Esophagus muscularis mucosa (tissue), 4 donors: ENCODE measurements at regions not wholly inside any gene's neighbourhood (a gene's known extent, or its start where the extent isn't known, plus 50 kb on each side); places are given as distances from the start of the nearest gene placed in this dataset.

Experiments used
- DNase-seq: peaks from one replicate; pipeline ENCODE4 v3.0.0-alpha.2; 2017; ENCODE audit errors: extremely low spot score
- H3K27ac ChIP-seq, 4 donors: fragments of 200-600 bp; sonication (generic); replicated peaks in 1 of 4; 1 replicate in 3 of 4; 2 replicates in 1 of 4; pipeline ENCODE4 v1.5.1; 2016 to 2019; ENCODE audit warnings: mild to moderate bottlenecking in 1 of 4
- H3K27me3 ChIP-seq, 4 donors: fragments of 200-600 bp; sonication (generic); one replicate each; pipeline versions ENCODE4 v1.5.1 to v1.6.0; 2016 to 2019
- H3K36me3 ChIP-seq, 4 donors: fragments of 200-600 bp; sonication (generic); one replicate each; pipeline ENCODE4 v1.5.1; 2016 to 2019
- H3K4me1 ChIP-seq, 4 donors: fragments of 200-600 bp; sonication (generic); one replicate each; pipeline ENCODE4 v1.5.1; 2016 to 2019
- H3K4me3 ChIP-seq, 4 donors: fragments of 200-600 bp; sonication (generic); 1 replicate in 2 of 4; 2 replicates in 2 of 4; pipeline ENCODE4 v1.5.1; 2016 to 2019; ENCODE audit warnings: mild to moderate bottlenecking in 4 of 4, moderate library complexity in 1 of 4
- H3K9me3 ChIP-seq, 4 donors: fragments of 200-600 bp; sonication (generic); 1 replicate in 3 of 4; 2 replicates in 1 of 4; pipeline ENCODE4 v1.5.1; 2016 to 2019
- EP300 ChIP-seq: sonication (generic); formaldehyde crosslinking; IDR thresholded peaks from one replicate; pipeline ENCODE4 v1.6.1; 2017; ENCODE audit warnings: antibody characterized with exemption
- POLR2A ChIP-seq: fragments of 450-650 bp; IDR thresholded peaks from one replicate; pipeline ENCODE4 v1.6.1; 2017; ENCODE audit warnings: antibody characterized with exemption, moderate library complexity, mild to moderate bottlenecking, low read depth
- POLR2AphosphoS5 ChIP-seq, 2 donors: sonication (generic); formaldehyde crosslinking; IDR thresholded peaks; one replicate each; pipeline ENCODE4 v1.6.1; 2017; ENCODE audit warnings: antibody characterized with exemption in 2 of 2
- WGBS: methylation state at CpG from one replicate; pipeline ENCODE4 v1.1.5; 2018; 5-methylcytosine and 5-hydroxymethylcytosine counted together
- intact Hi-C: fragments of 100-400 bp; cut with DNase I; formaldehyde crosslinking; loops from one replicate; pipeline ENCODE4 v1.15.1; 2023
- TF ChIP-seq, protein P1 (sequence below), 3 experiments: fragments of 200-600 bp in 2 of 3; fragments of 450-650 bp in 1 of 3; sonication (generic) in 2 of 3; IDR thresholded peaks; one replicate each; pipeline ENCODE4 v1.5.1; 2017 to 2019; ENCODE audit warnings: antibody characterized with exemption in 3 of 3, mild to moderate bottlenecking in 2 of 3, moderate library complexity in 1 of 3

GRCh38 chr5:167701051-167701450 lies 590.4 kb upstream of the WWC1 start:
- WGBS = 89% methylated on average over 1 of the region's 1 CpG
- Histone ChIP-seq H3K4me3 (no peak overlapping the region), H3K27ac (no peak overlapping the region), H3K4me1 (no peaks in the 10 kb centered on the region), H3K27me3 (no peaks in the 10 kb centered on the region), H3K9me3 (no peaks in the 10 kb centered on the region), H3K36me3 (no peaks in the 10 kb centered on the region)
- intact Hi-C loops = no loop called here
- DNase-seq = no peak
- TF ChIP-seq EP300 = no peak
- TF ChIP-seq, protein P1, sequence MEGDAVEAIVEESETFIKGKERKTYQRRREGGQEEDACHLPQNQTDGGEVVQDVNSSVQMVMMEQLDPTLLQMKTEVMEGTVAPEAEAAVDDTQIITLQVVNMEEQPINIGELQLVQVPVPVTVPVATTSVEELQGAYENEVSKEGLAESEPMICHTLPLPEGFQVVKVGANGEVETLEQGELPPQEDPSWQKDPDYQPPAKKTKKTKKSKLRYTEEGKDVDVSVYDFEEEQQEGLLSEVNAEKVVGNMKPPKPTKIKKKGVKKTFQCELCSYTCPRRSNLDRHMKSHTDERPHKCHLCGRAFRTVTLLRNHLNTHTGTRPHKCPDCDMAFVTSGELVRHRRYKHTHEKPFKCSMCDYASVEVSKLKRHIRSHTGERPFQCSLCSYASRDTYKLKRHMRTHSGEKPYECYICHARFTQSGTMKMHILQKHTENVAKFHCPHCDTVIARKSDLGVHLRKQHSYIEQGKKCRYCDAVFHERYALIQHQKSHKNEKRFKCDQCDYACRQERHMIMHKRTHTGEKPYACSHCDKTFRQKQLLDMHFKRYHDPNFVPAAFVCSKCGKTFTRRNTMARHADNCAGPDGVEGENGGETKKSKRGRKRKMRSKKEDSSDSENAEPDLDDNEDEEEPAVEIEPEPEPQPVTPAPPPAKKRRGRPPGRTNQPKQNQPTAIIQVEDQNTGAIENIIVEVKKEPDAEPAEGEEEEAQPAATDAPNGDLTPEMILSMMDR (IDR thresholded peaks at IDR 0.05) = no peak
- no peak for TF ChIP-seq POLR2A
- TF ChIP-seq POLR2AphosphoS5 (IDR thresholded peaks at IDR 0.05) = no peak

DNA sequence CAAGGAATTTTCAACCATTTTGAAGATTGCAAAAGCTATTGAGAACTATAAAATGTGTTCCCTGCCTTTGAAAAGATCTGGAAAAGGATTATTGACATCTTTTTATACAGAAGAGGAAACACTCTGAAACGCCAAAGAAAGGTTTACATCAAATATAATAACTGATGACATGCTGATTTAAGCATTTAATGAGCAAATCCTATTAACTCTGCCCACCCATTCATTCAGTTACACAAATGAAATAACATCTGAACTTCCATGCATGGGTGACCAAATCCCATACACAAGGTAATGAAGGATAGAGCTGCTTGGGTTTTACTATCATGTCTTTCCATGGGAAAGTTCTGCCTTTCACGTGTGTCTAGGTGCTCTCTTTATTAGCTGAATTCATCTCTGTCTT lies 589.4 kb upstream of the WWC1 start:
- H3K9me3 ChIP-seq = no peaks in the 10 kb centered on the region
- TF ChIP-seq POLR2A = no peak
- no peak for TF ChIP-seq POLR2AphosphoS5 (IDR thresholded peaks at IDR 0.05)
- TF ChIP-seq, protein P1 (IDR thresholded peaks at IDR 0.05) = no peak
- no peak for TF ChIP-seq EP300
- intact Hi-C loops = no loop called here
- no peak overlapping the region for H3K4me3 ChIP-seq
- 68% methylated on average over 2 of the region's 2 CpGs for WGBS
- no peaks in the 10 kb centered on the region for H3K27me3 ChIP-seq
- no peaks in the 10 kb centered on the region for H3K4me1 ChIP-seq
- H3K27ac ChIP-seq = no peak overlapping the region
- DNase-seq = no peak
- H3K36me3 ChIP-seq = no peaks in the 10 kb centered on the region

DNA sequence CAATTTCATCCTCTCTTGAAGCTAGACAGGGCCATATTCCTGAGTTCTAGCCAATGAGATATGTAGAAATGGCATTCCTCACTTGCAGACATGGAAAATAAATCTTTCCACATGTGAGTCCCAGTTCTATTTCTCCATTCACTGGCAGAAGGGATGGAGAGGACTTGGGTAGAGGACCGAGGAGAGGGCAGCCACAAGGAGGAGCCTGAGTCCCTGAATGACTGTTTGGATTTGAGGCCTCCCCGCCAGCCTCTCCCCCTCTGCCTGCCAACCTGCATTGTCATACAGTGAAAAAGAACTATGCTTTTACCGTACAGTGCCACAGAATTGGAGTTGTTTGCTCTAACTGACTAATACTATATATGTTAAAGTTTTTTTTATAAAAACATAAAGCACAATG lies 583.0 kb upstream of the WWC1 start:
- Histone ChIP-seq H3K4me3 (no peak overlapping the region), H3K27me3 (no peaks in the 10 kb centered on the region), H3K4me1 (no peaks in the 10 kb centered on the region), H3K27ac (no peak overlapping the region), H3K36me3 (no peaks in the 10 kb centered on the region), H3K9me3 (no peaks in the 10 kb centered on the region)
- 84% methylated on average over 3 of the region's 3 CpGs for WGBS
- no peak for DNase-seq
- TF ChIP-seq POLR2A = no peak
- TF ChIP-seq, protein P1 (IDR thresholded peaks at IDR 0.05) = no peak
- TF ChIP-seq POLR2AphosphoS5 (IDR thresholded peaks at IDR 0.05) = no peak
- TF ChIP-seq EP300 = no peak
- intact Hi-C loops = no loop called here

- H3K36me3 ChIP-seq = no peaks in the 10 kb centered on the region
- TF ChIP-seq, protein P1 (IDR thresholded peaks at IDR 0.05) = no peak
- TF ChIP-seq POLR2A (no peak), EP300 (no peak), POLR2AphosphoS5 (IDR thresholded peaks at IDR 0.05) (no peak)
- no peaks in the 10 kb centered on the region for H3K4me1 ChIP-seq
- DNase-seq = no peak
- WGBS = 88% methylated on average over 4 of the region's 4 CpGs
- H3K27me3 ChIP-seq = no peaks in the 10 kb centered on the region
- no peaks in the 10 kb centered on the region for H3K9me3 ChIP-seq
- no peak overlapping the region for H3K27ac ChIP-seq
- H3K4me3 ChIP-seq = no peak overlapping the region
- intact Hi-C loops = no loop called here
These were observed 581.8 kb upstream of the WWC1 start for GRCh38 chr5:167709625-167710024.

DNA sequence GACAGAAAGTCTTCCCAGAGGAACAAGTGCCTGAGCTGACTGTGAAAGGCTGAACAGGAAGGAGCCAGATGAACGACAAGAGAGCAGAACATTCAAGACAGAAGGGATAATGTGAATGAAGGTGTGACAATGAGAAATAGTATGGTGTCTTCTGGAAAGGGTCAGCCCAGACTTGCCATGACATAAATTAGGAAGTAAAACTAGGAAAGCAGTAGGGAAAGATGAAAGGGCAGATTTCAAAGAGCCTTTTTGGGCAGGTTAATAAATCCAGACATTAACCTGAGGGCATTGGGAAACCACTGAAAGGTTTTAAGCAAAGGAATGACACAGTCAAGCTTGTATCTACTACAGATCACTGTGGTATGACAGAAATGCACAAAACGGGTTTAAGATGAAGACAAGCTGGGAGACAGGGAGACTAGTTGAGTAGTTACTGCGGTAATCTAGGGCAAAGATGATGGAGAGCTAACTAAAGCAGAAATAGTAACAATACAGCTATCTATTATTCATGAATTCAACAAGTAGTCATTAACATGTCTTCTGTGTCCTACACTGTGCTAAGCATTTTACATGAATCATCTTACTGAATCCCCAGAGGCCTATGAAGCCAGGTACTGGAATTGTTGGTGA lies 580.9 kb upstream of the WWC1 start:
- Histone ChIP-seq H3K4me3 (no peak overlapping the region), H3K27me3 (no peaks in the 10 kb centered on the region), H3K27ac (no peak overlapping the region), H3K4me1 (no peaks in the 10 kb centered on the region), H3K36me3 (no peaks in the 10 kb centered on the region), H3K9me3 (no peaks in the 10 kb centered on the region)
- intact Hi-C loops = no loop called here
- TF ChIP-seq EP300 (no peak), POLR2A (no peak), POLR2AphosphoS5 (IDR thresholded peaks at IDR 0.05) (no peak)
- TF ChIP-seq, protein P1 (IDR thresholded peaks at IDR 0.05) = no peak
- DNase-seq = no peak
- 70% methylated on average over 3 of the region's 3 CpGs for WGBS
